SK-N-SH (cell line): ENCODE measurements at regions not wholly inside any gene's neighbourhood (a gene's known extent, or its start where the extent isn't known, plus 50 kb on each side); places are given as distances from the start of the nearest gene placed in this dataset.

Source experiments
- CTCF ChIA-PET: fragments of 300-600, 350-600 bp; formaldehyde crosslinking; extraction: SDS; loops from one replicate; lab custom pipeline; 2021; lab: Yijun Ruan, JAX
- POLR2A ChIA-PET: fragments of 350-600 bp; sonication (Branson Sonifier 250); formaldehyde crosslinking; extraction: SDS; loops from one replicate; lab custom pipeline; 2020; ENCODE audit warnings: antibody characterized with exemption, inconsistent platforms; lab: Yijun Ruan, JAX
- DNase-seq: peaks from one replicate; pipeline ENCODE4 v3.0.0; 2012
- H2AFZ ChIP-seq: fragments of 200-600 bp; sonication (generic); 2 replicates; pipeline ENCODE4 v1.8.1; 2016; ENCODE audit warnings: antibody characterized with exemption, mild to moderate bottlenecking, low read depth
- H3F3A ChIP-seq: fragments of 200-600 bp; sonication (generic); replicated peaks from 2 replicates; pipeline ENCODE3; 2016; ENCODE audit warnings: antibody characterized with exemption, mild to moderate bottlenecking; ENCODE audit not compliant: insufficient read depth
- H3K27ac ChIP-seq, 2 experiments: fragments of 200-500 bp in 1 of 2; fragments of 200-600 bp in 1 of 2; sonication (Bioruptor generic) in 1 of 2; sonication (generic), shearing (Covaris generic) in 1 of 2; 2 replicates each; pipeline versions ENCODE4 v1.5.1 to v1.6.1; 2014 to 2016; ENCODE audit warnings: low read depth in 2 of 2, inconsistent platforms in 1 of 2, low read length in 1 of 2, mild to moderate bottlenecking in 1 of 2, mixed read lengths in 1 of 2
- H3K27me3 ChIP-seq: fragments of 200-600 bp; sonication (generic), shearing (Covaris generic); 2 replicates; pipeline ENCODE4 v1.6.1; 2016; ENCODE audit warnings: mixed run types; ENCODE audit not compliant: insufficient read depth
- H3K36me3 ChIP-seq, 2 experiments: fragments of 200-500 bp in 1 of 2; fragments of 200-600 bp in 1 of 2; sonication (Bioruptor generic) in 1 of 2; sonication (generic) in 1 of 2; replicated peaks in 1 of 2; 2 replicates each; pipeline versions ENCODE3 to v1.5.1; 2014 to 2016; ENCODE audit warnings: low read length in 1 of 2, mild to moderate bottlenecking in 1 of 2; ENCODE audit not compliant: insufficient read depth in 2 of 2, control insufficient read depth in 1 of 2
- H3K4me1 ChIP-seq, 2 experiments: fragments of 200-500 bp in 1 of 2; fragments of 200-600 bp in 1 of 2; sonication (Bioruptor generic) in 1 of 2; sonication (generic), shearing (Covaris generic) in 1 of 2; 2 replicates each; pipeline versions ENCODE4 v1.5.1 to v1.6.1; 2014 to 2016; ENCODE audit warnings: low read depth in 1 of 2, low read length in 1 of 2, mixed run types in 1 of 2; ENCODE audit not compliant: insufficient read depth in 2 of 2, control insufficient read depth in 1 of 2
- H3K4me2 ChIP-seq: fragments of 200-600 bp; sonication (generic), shearing (Covaris generic); 2 replicates; pipeline ENCODE4 v1.6.1; 2017; ENCODE audit warnings: mixed run types
- H3K4me3 ChIP-seq, 2 experiments: fragments of 200-500 bp in 1 of 2; fragments of 200-600 bp in 1 of 2; sonication (Bioruptor generic) in 1 of 2; sonication (generic), shearing (Covaris generic) in 1 of 2; 2 replicates each; pipeline versions ENCODE4 v1.5.1 to v1.8.1; 2014 to 2016; ENCODE audit warnings: low read depth in 2 of 2, inconsistent platforms in 1 of 2, low read length in 1 of 2, mild to moderate bottlenecking in 1 of 2, mixed read lengths in 1 of 2, moderate library complexity in 1 of 2
- H3K79me2 ChIP-seq: fragments of 200-600 bp; sonication (generic); 2 replicates; pipeline ENCODE4 v1.8.1; 2017; ENCODE audit warnings: mild to moderate bottlenecking; ENCODE audit not compliant: insufficient read depth
- H3K9ac ChIP-seq: fragments of 200-600 bp; sonication (generic); 2 replicates; pipeline ENCODE4 v1.6.1; 2017; ENCODE audit warnings: mixed run types
- H3K9me2 ChIP-seq: fragments of 200-600 bp; sonication (generic); 2 replicates; pipeline ENCODE4 v1.6.1; 2017; ENCODE audit warnings: mixed run types
- H3K9me3 ChIP-seq: fragments of 200-600 bp; sonication (generic); 2 replicates; pipeline ENCODE4 v1.6.1; 2017; ENCODE audit warnings: mixed run types, mild to moderate bottlenecking, moderate library complexity
- H4K20me1 ChIP-seq: fragments of 200-600 bp; sonication (generic); 2 replicates; pipeline ENCODE4 v1.6.1; 2017; ENCODE audit warnings: mild to moderate bottlenecking, mixed run types; ENCODE audit not compliant: insufficient read depth
- CHD2 ChIP-seq: fragments of 150-350 bp; IDR thresholded peaks from 2 replicates; pipeline ENCODE4 v1.6.1; 2018; ENCODE audit warnings: low read length; ENCODE audit not compliant: partially characterized antibody
- ELF1 ChIP-seq: IDR thresholded peaks from 2 replicates; pipeline ENCODE4 v1.4.0; 2012
- EZH2phosphoT487 ChIP-seq: fragments of 200-600 bp; sonication (generic); IDR thresholded peaks from 2 replicates; pipeline ENCODE4 v1.6.1; 2017; ENCODE audit warnings: low read depth, mixed run types, mild to moderate bottlenecking, antibody characterized with exemption, moderate library complexity, borderline replicate concordance
- FOSL2 ChIP-seq: IDR thresholded peaks from 2 replicates; pipeline ENCODE4 v1.4.0; 2012; ENCODE audit warnings: low read depth, mild to moderate bottlenecking, moderate library complexity, borderline replicate concordance
- FOXJ3 ChIP-seq: sonication (generic); formaldehyde crosslinking; IDR thresholded peaks from 2 replicates; pipeline ENCODE4 v1.5.1; 2020; ENCODE audit warnings: mild to moderate bottlenecking, missing genetic modification reagents
- FOXM1 ChIP-seq: IDR thresholded peaks from 2 replicates; pipeline ENCODE4 v1.4.0; 2012; ENCODE audit warnings: low read depth, mild to moderate bottlenecking
- GABPA ChIP-seq: IDR thresholded peaks from 2 replicates; pipeline ENCODE4 v1.4.0; 2012; ENCODE audit warnings: low read depth, mild to moderate bottlenecking
- JUND ChIP-seq: IDR thresholded peaks from 2 replicates; pipeline ENCODE4 v1.4.0; 2012
- MAX ChIP-seq: IDR thresholded peaks from 2 replicates; pipeline ENCODE4 v1.4.0; 2012; ENCODE audit warnings: low read depth
- MXI1 ChIP-seq: IDR thresholded peaks from 2 replicates; pipeline ENCODE4 v1.6.1; 2012; ENCODE audit warnings: mild to moderate bottlenecking, low read depth, low read length, improper control_type of control experiment
- NFIC ChIP-seq: IDR thresholded peaks from 2 replicates; pipeline ENCODE4 v1.4.0; 2012; ENCODE audit warnings: borderline replicate concordance
- NRF1 ChIP-seq: IDR thresholded peaks from 2 replicates; pipeline ENCODE4 v1.6.1; 2012; ENCODE audit warnings: low read depth, mild to moderate bottlenecking, low read length
- POLR2AphosphoS5 ChIP-seq: IDR thresholded peaks from 2 replicates; pipeline ENCODE4 v1.6.1; 2012; ENCODE audit warnings: low read depth, low read length
- RCOR1 ChIP-seq: fragments of 150-350 bp; IDR thresholded peaks from 2 replicates; pipeline ENCODE4 v1.6.1; 2017; ENCODE audit warnings: antibody characterized with exemption, low read length
- RFX5 ChIP-seq: IDR thresholded peaks from 2 replicates; pipeline ENCODE4 v1.6.1; 2012; ENCODE audit warnings: mild to moderate bottlenecking, improper control_type of control experiment, low read length
- SIN3A ChIP-seq: IDR thresholded peaks from 2 replicates; pipeline ENCODE4 v1.6.1; 2012; ENCODE audit warnings: low read depth, mild to moderate bottlenecking, low read length, moderate library complexity, borderline replicate concordance
- TAF1 ChIP-seq: IDR thresholded peaks from 2 replicates; pipeline ENCODE4 v1.6.1; 2012; ENCODE audit warnings: low read depth, mild to moderate bottlenecking, low read length, moderate library complexity, borderline replicate concordance
- TEAD4 ChIP-seq: IDR thresholded peaks from 2 replicates; pipeline ENCODE4 v1.4.0; 2012; ENCODE audit warnings: mild to moderate bottlenecking, borderline replicate concordance; ENCODE audit not compliant: insufficient read depth
- YY1 ChIP-seq: IDR thresholded peaks from 2 replicates; pipeline ENCODE4 v1.4.0; 2012; ENCODE audit warnings: low read depth, mild to moderate bottlenecking
- WGBS: methylation state at CpG from one replicate; pipeline ENCODE4 v1.1.6; 2017; ENCODE audit warnings: low lambda C conversion rate; 5-methylcytosine and 5-hydroxymethylcytosine counted together
- TF ChIP-seq, protein P1 (sequence below): IDR thresholded peaks from 2 replicates; pipeline ENCODE4 v1.4.0; 2012; ENCODE audit warnings: low read depth, borderline replicate concordance
- TF ChIP-seq, protein P2 (sequence below): IDR thresholded peaks from 2 replicates; pipeline ENCODE4 v1.4.0; 2012; ENCODE audit warnings: low read depth, borderline replicate concordance
- TF ChIP-seq, protein P3 (sequence below): fragments of 150-350 bp; IDR thresholded peaks from 2 replicates; pipeline ENCODE4 v1.6.1; 2017; ENCODE audit warnings: antibody characterized with exemption, low read length, low read depth, borderline replicate concordance

DNA sequence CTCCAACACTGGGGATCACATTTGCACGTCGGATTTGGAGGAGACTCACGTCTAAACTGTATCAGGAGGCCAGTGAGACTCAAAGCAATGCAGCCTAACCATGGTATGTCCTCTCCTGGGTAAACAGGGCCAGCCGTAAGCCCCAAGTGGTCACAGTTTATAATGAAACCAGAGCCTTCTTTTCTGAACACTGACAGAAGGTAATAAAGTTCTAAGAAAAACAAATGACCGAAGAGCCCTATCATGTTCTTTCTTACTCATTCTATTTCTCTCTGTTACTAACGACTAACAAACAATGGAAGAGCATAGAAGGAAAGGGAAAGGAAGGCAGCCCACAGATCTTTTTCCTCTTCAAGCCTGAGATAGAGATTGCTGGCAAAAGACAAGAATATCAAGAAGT, 796.8 kb upstream of the SOX11 start:
- no peak overlapping the region for H3K27ac ChIP-seq
- 12% methylated on average over 6 of the region's 6 CpGs for WGBS
- CTCF ChIA-PET, result no interaction called here
- no peak overlapping the region for H3K4me2 ChIP-seq
- DNase-seq, result no peak
- H3K36me3 ChIP-seq, result no peaks in the 10 kb centered on the region
- no peaks in the 10 kb centered on the region for H3K4me1 ChIP-seq
- POLR2A ChIA-PET, result no interaction called here
- no peaks in the 10 kb centered on the region for H3F3A ChIP-seq
- TF ChIP-seq JUND, result no peak
- no peak for TF ChIP-seq MXI1
- TF ChIP-seq, protein P1, sequence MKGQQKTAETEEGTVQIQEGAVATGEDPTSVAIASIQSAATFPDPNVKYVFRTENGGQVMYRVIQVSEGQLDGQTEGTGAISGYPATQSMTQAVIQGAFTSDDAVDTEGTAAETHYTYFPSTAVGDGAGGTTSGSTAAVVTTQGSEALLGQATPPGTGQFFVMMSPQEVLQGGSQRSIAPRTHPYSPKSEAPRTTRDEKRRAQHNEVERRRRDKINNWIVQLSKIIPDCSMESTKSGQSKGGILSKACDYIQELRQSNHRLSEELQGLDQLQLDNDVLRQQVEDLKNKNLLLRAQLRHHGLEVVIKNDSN, result no peak
- TF ChIP-seq CHD2, result no peak
- TF ChIP-seq EZH2phosphoT487, result no peak
- TF ChIP-seq YY1, result no peak
- no peak for TF ChIP-seq RCOR1
- TF ChIP-seq FOXJ3, result no peak
- TF ChIP-seq MAX, result no peak
- no peak for TF ChIP-seq GABPA
- no peaks in the 10 kb centered on the region for H3K9me2 ChIP-seq
- H2AFZ ChIP-seq, result no peak overlapping the region
- no peaks in the 10 kb centered on the region; the same call in 1 of the 2 replicates for H3K9me3 ChIP-seq
- no peak overlapping the region for H3K9ac ChIP-seq
- no peaks in the 10 kb centered on the region for H4K20me1 ChIP-seq
- H3K79me2 ChIP-seq, result no peaks in the 10 kb centered on the region
- no peaks in the 10 kb centered on the region for H3K27me3 ChIP-seq
- H3K4me3 ChIP-seq, result no peak overlapping the region

DNA sequence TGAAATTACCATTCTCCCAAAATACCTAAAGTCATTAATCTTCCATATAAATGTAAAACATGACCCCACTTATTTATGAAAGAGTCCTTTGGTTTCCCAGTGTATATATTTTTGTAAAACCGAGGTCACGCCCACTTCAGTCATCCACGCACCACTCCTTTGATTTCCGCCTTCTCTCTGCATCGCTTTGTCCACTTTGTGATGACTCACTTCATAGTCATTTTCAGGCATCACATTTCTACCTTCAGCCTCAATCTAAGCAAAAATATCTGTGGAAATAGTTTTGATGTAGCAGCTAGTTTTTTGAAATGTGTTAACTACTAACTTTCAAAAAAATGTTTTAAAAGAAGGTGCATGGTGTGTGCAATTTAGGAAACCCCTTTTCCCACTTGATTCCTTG, 793.5 kb upstream of the SOX11 start:
- TF ChIP-seq TAF1 (no peak), SIN3A (no peak), EZH2phosphoT487 (no peak), NRF1 (no peak), RCOR1 (no peak), POLR2AphosphoS5 (no peak), FOSL2 (no peak), YY1 (no peak), NFIC (no peak), RFX5 (no peak), ELF1 (no peak), FOXM1 (no peak), JUND (no peak), CHD2 (no peak), TEAD4 (no peak)
- TF ChIP-seq, protein P2, sequence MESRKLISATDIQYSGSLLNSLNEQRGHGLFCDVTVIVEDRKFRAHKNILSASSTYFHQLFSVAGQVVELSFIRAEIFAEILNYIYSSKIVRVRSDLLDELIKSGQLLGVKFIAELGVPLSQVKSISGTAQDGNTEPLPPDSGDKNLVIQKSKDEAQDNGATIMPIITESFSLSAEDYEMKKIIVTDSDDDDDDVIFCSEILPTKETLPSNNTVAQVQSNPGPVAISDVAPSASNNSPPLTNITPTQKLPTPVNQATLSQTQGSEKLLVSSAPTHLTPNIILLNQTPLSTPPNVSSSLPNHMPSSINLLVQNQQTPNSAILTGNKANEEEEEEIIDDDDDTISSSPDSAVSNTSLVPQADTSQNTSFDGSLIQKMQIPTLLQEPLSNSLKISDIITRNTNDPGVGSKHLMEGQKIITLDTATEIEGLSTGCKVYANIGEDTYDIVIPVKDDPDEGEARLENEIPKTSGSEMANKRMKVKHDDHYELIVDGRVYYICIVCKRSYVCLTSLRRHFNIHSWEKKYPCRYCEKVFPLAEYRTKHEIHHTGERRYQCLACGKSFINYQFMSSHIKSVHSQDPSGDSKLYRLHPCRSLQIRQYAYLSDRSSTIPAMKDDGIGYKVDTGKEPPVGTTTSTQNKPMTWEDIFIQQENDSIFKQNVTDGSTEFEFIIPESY, result no peak
- TF ChIP-seq, protein P3, sequence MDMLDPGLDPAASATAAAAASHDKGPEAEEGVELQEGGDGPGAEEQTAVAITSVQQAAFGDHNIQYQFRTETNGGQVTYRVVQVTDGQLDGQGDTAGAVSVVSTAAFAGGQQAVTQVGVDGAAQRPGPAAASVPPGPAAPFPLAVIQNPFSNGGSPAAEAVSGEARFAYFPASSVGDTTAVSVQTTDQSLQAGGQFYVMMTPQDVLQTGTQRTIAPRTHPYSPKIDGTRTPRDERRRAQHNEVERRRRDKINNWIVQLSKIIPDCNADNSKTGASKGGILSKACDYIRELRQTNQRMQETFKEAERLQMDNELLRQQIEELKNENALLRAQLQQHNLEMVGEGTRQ, result no peak
- H2AFZ ChIP-seq, result no peak overlapping the region
- no peaks in the 10 kb centered on the region for H3K79me2 ChIP-seq
- H3K4me3 ChIP-seq, result no peak overlapping the region
- H3K9ac ChIP-seq, result no peak overlapping the region
- H3K36me3 ChIP-seq, result no peaks in the 10 kb centered on the region
- no peaks in the 10 kb centered on the region for H3K9me3 ChIP-seq
- no peaks in the 10 kb centered on the region for H3K9me2 ChIP-seq
- no peak overlapping the region for H3K27ac ChIP-seq
- no peak overlapping the region for H3K4me2 ChIP-seq
- H3K27me3 ChIP-seq, result no peaks in the 10 kb centered on the region
- H4K20me1 ChIP-seq, result no peaks in the 10 kb centered on the region
- 52% methylated on average over 5 of the region's 5 CpGs for WGBS
- no peaks in the 10 kb centered on the region for H3K4me1 ChIP-seq
- no peaks in the 10 kb centered on the region for H3F3A ChIP-seq
- ChIA-PET CTCF (interaction anchor here (0.9 kb wide), 1 partner anchor 10 kb away, joined by 3 read pairs; no protein-coding TSS in a partner anchor), POLR2A (no interaction called here)
- DNase-seq, result no peak
